Activated naive CD4-positive, alpha-beta T cell treated with anti-CD3 and anti-CD28 coated beads for 36 hours (primary cell): ENCODE measurements at regions not wholly inside any gene's neighbourhood (a gene's known extent, or its start where the extent isn't known, plus 50 kb on each side); places are given as distances from the start of the nearest gene placed in this dataset.

Experiments
- CTCF ChIA-PET: fragments of 350-600 bp; sonication (Branson Sonifier 250); formaldehyde crosslinking; loops from one replicate; lab custom pipeline; 2021; ENCODE audit warnings: antibody characterized with exemption; lab: Charles Lee
- DNase-seq: peaks from one replicate; pipeline ENCODE4 v3.0.0-alpha.2; 2020
- H3K27ac Mint-ChIP-seq: one replicate; pipeline ENCODE4 v1.8.0; 2021; ENCODE audit warnings: mild to moderate bottlenecking, mixed read lengths
- H3K27me3 Mint-ChIP-seq: one replicate; pipeline ENCODE4 v1.8.0; 2021; ENCODE audit warnings: low read depth, mixed read lengths
- H3K36me3 Mint-ChIP-seq: one replicate; pipeline ENCODE4 v1.8.0; 2021; ENCODE audit warnings: low read depth, mixed read lengths
- H3K4me1 Mint-ChIP-seq: one replicate; pipeline ENCODE4 v1.8.0; 2021; ENCODE audit warnings: low read depth, mixed read lengths
- H3K4me3 Mint-ChIP-seq: one replicate; pipeline ENCODE4 v1.8.0; 2021; ENCODE audit warnings: mild to moderate bottlenecking, moderate library complexity, mixed read lengths
- H3K9me3 Mint-ChIP-seq: one replicate; pipeline ENCODE4 v1.8.0; 2021; ENCODE audit warnings: mixed read lengths
- intact Hi-C: fragments of 100-400 bp; cut with micrococcal nuclease; formaldehyde crosslinking; loops from one replicate; pipeline ENCODE4 v1.15.1; 2023

DNA sequence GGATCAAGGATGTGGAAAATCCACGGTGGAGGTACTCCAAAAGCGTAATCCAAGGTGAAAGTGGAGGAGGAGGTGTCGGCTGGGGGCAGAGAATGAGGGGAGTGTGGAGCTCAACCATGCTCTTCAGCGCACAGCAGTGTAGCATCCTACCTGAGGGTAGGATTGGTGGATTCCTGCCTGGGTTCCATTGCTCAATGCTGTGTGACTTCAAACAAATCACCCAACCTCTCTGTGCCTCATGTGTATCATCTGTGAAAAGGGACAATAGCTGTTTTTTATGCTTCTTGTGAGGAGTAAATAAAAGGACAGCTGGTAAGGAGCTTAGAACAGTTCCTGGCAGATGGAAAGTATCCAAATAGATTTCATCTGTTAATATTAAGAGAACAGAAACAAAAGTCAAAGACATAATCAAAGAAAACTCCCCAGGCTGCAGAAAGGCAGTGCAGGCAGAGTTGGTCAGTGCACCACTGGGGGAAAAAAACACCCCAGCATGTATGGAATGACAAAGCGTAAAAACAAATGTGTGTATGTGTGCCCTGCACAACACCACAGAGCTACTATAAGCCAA lies 130.0 kb upstream of the HDAC4 start:
- Mint-ChIP-seq H3K27ac (no peak overlapping the region), H3K36me3 (no peaks in the 10 kb centered on the region), H3K9me3 (peaks cover 3% of the 10 kb centered on the region), H3K4me1 (no peaks in the 10 kb centered on the region), H3K4me3 (no peak overlapping the region), H3K27me3 (no peaks in the 10 kb centered on the region)
- intact Hi-C loops: no loop called here
- CTCF ChIA-PET: no interaction called here
- no peak for DNase-seq

DNA sequence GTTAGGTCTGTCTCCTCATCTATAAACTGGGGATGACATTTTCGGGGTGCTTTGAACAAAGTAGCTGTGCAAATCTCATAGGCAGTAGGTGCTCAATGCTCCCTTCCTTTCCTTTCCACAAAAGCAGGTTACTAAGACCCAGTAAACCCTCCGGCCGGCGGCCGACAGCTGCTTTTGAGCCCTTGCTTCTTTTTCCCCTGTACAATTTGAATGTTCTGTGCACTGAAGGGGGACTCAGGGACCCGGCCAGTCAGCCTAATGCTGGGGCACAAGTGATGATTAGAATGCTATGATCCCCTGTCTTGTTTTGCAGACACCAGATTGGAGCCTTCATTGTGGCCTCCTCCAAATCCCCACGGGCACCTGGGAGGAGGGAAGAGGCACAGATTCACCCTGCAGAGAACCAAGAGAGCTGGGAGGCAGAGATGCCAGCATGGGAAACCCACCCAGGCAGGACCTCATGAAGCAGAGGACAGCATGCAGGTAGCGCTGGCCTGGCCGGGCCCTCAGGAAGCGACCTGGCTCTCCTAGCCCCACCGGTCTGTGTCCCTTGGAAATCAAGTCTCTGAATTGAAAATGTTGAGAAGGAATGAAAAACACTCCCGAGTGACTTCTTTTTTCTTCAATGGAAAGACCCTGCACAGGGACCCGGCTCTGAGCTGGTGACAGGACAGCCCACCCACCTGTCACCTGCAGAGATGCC lies 128.6 kb upstream of the HDAC4 start:
- no peaks in the 10 kb centered on the region for H3K36me3 Mint-ChIP-seq
- no peak for DNase-seq
- CTCF ChIA-PET: no interaction called here
- H3K4me1 Mint-ChIP-seq: no peaks in the 10 kb centered on the region
- no peaks in the 10 kb centered on the region for H3K27me3 Mint-ChIP-seq
- intact Hi-C loops: no loop called here
- H3K27ac Mint-ChIP-seq: no peak overlapping the region
- no peaks in the 10 kb centered on the region for H3K9me3 Mint-ChIP-seq
- no peak overlapping the region for H3K4me3 Mint-ChIP-seq

DNA sequence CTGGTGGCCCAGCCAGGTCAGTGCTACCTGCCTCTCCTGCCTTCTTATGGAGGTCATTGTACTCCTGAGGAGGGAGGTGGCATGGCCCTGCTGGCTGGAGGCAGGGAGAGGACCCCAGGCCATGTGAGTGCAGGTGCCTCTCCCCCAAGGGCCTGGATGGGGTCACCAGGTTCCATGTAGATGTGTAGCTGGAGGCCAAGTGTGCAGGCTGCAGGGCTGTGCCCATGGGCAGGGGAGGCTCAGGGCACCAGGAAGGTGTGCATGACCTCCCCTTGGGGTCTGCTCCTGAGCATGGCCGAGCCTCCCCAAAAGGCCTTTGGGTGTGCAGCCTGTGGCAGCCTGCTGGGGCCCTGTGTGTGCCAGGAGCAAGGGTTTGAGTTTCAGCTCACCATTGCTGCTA lies 128.1 kb upstream of the HDAC4 start:
- DNase-seq: no peak
- Mint-ChIP-seq H3K27me3 (no peaks in the 10 kb centered on the region), H3K4me1 (no peaks in the 10 kb centered on the region), H3K36me3 (no peaks in the 10 kb centered on the region), H3K27ac (no peak overlapping the region), H3K4me3 (no peak overlapping the region), H3K9me3 (no peaks in the 10 kb centered on the region)
- CTCF ChIA-PET: no interaction called here
- intact Hi-C loops: no loop called here

DNA sequence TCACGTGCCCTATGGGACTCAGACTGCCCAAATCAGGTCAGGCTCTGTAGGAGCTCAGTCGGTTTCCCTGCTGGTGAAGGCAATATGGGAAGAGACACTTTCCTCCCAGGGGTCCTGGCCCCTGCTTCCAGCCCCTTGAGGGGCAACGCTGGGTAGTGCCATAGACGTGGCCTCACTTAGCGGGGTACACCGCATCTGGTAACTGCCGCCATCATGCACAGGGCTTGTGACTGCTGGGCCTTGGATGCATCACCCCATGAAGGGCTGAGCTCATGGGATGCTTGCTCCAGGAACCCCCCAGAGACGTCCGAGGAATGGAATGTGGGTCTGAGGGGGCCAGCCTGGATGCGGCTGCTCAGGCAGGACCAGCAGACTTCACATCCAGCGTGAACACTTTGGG lies 127.3 kb upstream of the HDAC4 start:
- DNase-seq: no peak
- intact Hi-C loops: no loop called here
- Mint-ChIP-seq H3K27ac (no peak overlapping the region), H3K4me1 (no peaks in the 10 kb centered on the region), H3K36me3 (no peaks in the 10 kb centered on the region), H3K4me3 (no peak overlapping the region), H3K27me3 (no peaks in the 10 kb centered on the region), H3K9me3 (no peaks in the 10 kb centered on the region)
- CTCF ChIA-PET: no interaction called here

DNA sequence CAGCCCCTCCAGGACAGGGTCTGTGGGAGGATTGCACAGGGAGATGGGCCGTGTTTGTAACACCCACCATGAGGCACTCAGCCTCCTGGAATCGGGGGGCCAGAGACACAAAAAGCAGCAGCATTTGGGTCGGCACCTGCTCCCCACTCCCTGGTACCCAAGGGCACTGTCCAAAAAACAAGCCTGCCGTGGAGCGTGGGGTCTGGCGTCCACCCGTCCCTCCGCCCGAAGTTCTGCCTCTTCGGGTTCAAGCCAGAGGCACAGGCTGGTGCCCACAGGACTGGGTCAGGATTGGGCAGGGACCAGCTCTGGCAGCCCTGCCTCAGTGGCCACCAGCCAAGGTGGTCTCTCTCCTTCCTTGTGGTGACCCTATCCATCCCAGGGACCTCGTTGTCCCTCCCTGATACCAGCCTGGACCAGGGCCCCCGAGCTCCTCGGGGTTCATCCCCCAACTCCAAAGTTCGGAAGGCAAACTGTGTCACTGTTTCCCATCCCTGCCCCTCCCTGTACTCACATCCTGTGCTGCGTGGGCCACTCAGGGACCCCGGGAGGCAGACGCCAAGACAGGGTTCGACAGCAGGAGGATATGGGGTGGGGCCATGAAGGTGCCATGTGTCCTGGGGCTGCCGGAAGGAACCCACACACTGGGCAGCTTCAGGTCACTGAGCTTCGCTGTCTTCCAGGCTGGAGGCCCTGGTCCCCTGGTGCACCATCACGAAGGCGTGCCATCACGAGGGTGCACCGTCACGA lies 126.0 kb upstream of the HDAC4 start:
- Mint-ChIP-seq H3K36me3 (no peaks in the 10 kb centered on the region), H3K9me3 (no peaks in the 10 kb centered on the region), H3K4me3 (no peak overlapping the region), H3K4me1 (no peaks in the 10 kb centered on the region), H3K27me3 (no peaks in the 10 kb centered on the region), H3K27ac (no peak overlapping the region)
- no peak for DNase-seq
- intact Hi-C loops: no loop called here
- CTCF ChIA-PET: no interaction called here

DNA sequence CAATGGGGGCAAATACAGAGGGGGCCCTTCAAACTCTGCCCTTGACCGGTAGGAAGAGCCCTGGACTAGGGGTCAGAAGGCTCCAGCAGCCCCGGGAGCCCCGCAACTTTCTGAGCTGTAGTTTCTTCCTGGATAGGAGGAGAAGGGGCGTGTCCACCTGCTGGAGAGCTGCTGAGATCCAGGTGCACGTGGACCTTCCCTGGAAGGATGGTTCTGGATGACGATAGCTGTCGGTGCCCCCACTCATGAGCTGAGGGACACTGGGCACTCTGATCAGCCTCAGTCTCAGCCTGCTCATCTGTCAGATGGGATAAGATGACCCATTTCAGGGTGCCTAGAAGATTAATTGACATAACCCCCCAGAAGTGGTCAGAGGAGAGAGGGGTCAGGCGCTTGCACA lies 125.2 kb upstream of the HDAC4 start:
- CTCF ChIA-PET: no interaction called here
- no peaks in the 10 kb centered on the region for H3K4me1 Mint-ChIP-seq
- H3K27me3 Mint-ChIP-seq: no peaks in the 10 kb centered on the region
- intact Hi-C loops: no loop called here
- H3K36me3 Mint-ChIP-seq: no peaks in the 10 kb centered on the region
- DNase-seq: no peak
- no peak overlapping the region for H3K4me3 Mint-ChIP-seq
- no peaks in the 10 kb centered on the region for H3K9me3 Mint-ChIP-seq
- H3K27ac Mint-ChIP-seq: no peak overlapping the region

DNA sequence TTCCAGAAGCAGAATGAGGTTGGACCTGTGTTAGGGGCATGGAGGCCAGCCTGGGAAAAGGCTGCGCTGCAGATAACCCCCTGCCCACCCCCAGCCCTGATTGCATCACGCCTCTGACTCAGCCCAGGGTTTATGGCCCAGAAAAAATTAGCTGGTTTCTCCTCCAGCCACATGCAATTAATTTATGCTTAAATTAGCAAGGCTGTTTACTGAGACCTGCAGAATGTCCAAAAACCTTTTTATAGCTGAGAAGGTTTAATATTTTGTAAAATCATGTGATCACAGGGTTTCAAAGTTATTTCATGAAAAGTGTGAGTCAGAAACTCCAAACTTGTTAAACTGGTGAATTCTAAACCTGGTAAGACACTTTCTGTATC lies 123.1 kb upstream of the HDAC4 start:
- Mint-ChIP-seq H3K27ac (no peak overlapping the region), H3K36me3 (no peaks in the 10 kb centered on the region), H3K9me3 (no peaks in the 10 kb centered on the region), H3K4me3 (no peak overlapping the region), H3K27me3 (no peaks in the 10 kb centered on the region), H3K4me1 (no peaks in the 10 kb centered on the region)
- intact Hi-C loops: no loop called here
- CTCF ChIA-PET: no interaction called here
- no peak for DNase-seq

DNA sequence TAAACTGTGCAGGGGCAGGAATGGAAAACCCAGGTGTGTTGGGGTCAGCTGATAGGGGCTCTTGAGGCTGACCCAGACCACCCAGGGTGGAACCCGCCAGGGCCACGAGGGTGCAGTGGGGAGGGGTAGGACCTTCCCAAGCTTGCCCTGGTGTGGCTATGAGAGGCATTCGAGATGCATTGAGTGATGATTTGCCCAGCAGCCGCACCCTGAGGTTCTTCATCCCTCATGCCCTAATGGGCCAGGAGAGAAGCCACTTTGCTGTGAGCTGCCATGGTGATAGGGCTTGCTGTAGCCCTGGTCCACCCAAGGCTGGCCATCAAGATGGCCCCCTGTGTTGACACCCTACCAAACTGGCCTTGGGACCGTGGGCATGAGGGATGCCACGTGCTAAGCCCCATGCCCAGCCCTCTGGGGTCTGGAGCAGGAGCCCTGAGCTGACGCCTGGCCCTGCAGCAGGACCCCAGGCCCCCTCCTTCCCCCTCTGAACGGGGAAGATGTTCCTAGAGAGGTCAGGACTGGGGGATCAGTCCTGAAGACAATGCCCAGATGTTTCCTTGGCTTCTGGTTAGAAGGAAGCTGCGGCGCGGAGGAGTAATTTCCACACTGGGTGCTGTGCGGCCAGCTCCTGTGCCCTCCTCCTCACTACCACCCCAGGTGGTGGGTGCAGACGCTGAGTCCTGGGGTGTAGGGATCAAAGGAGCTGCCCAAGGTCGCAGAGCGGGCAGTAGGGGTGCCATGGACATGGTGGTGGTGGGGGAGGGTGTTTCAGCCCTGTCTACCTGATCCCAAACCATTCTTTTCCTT lies 122.5 kb upstream of the HDAC4 start:
- Mint-ChIP-seq H3K4me3 (no peak overlapping the region), H3K27me3 (no peaks in the 10 kb centered on the region)

DNA sequence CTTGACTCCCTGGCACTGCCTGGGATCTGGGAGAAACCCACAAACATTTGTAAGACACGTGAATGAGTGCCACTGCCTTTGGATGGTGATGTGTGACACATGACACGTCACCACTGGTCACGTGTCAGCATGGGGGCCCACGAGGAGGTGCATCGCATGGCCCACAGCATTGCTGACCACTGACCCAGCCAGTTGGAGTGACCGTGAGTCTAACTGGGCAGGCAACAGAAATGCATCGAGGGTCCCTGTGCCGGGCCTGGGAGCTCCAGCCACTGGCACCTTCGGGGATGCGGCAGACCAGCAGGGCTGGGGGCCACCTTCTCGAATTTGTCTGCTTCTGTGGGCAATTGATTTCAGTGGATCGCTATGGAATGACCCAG lies 121.9 kb upstream of the HDAC4 start:
- H3K9me3 Mint-ChIP-seq: no peaks in the 10 kb centered on the region
- H3K36me3 Mint-ChIP-seq: no peaks in the 10 kb centered on the region
- intact Hi-C loops: no loop called here
- no peak overlapping the region for H3K27ac Mint-ChIP-seq
- no peaks in the 10 kb centered on the region for H3K27me3 Mint-ChIP-seq
- CTCF ChIA-PET: interaction anchor here (0.5 kb wide), 1 partner anchor 545 kb away, joined by 3 read pairs; no protein-coding TSS in a partner anchor
- no peaks in the 10 kb centered on the region for H3K4me1 Mint-ChIP-seq
- no peak for DNase-seq
- H3K4me3 Mint-ChIP-seq: no peak overlapping the region

More for the DNA sequence above, 122.5 kb upstream of the HDAC4 start:
- H3K9me3 Mint-ChIP-seq: no peaks in the 10 kb centered on the region
- no peaks in the 10 kb centered on the region for H3K36me3 Mint-ChIP-seq
- intact Hi-C loops: no loop called here
- H3K27ac Mint-ChIP-seq: no peak overlapping the region
- DNase-seq: no peak
- CTCF ChIA-PET: no interaction called here
- no peaks in the 10 kb centered on the region for H3K4me1 Mint-ChIP-seq

DNA sequence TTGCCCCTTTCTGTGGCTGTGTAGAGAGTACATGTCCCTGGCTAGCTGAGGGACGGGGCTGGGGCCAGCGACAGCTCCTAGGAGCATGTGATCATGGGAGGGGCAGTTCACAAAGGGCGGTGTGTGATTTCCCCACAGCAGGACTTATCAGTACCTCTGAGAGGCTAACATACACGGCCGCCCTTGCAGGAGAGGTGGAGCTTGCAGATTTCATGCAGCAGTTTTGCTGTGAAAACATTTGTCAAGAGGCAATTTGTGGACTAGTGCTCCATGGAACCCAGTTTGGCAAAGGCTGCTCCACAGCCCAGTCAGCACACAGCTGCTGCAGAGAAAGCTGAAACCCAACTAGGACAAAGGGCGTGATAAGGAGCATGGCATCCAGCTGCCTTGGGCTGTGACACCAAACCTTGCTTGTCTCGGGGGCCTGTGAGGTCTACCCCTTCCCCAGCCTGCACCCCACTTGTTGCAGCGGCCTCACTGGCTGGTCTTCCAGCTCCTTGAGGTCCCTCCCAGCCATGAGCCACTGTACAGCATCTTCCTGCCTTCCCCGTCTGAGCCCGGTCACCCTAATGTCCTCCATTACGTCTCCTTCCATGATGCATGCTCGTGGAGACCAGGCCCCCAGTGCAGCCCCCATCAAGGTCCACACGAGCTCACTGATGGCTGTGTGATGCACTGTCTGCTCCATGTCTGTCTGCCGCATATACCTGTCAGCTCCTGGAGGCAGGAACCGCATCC lies 121.4 kb upstream of the HDAC4 start:
- DNase-seq: no peak
- CTCF ChIA-PET: interaction anchor here (0.5 kb wide), 1 partner anchor 546 kb away, joined by 3 read pairs; no protein-coding TSS in a partner anchor
- intact Hi-C loops: no loop called here
- Mint-ChIP-seq H3K27me3 (no peaks in the 10 kb centered on the region), H3K4me3 (no peak overlapping the region), H3K4me1 (no peaks in the 10 kb centered on the region), H3K36me3 (no peaks in the 10 kb centered on the region), H3K27ac (no peak overlapping the region), H3K9me3 (no peaks in the 10 kb centered on the region)

DNA sequence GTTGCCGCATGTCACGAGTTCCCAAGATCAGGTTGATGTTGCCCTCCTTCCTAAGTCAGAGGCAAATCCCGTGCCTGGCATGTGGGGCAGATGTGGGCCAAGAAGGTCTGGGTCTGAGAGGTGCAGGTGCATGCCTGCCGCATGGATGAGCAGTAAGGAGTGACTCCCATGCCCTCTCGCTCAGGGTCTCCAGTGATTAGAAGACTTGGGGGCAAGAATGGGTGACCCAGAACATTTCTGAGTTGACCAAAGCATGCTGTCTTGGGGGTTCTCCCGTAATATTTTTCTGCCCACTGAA lies 120.6 kb upstream of the HDAC4 start:
- intact Hi-C loops: no loop called here
- no peaks in the 10 kb centered on the region for H3K4me1 Mint-ChIP-seq
- H3K27me3 Mint-ChIP-seq: no peaks in the 10 kb centered on the region
- H3K27ac Mint-ChIP-seq: no peak overlapping the region
- H3K36me3 Mint-ChIP-seq: no peaks in the 10 kb centered on the region
- CTCF ChIA-PET: no interaction called here
- DNase-seq: no peak
- H3K9me3 Mint-ChIP-seq: no peaks in the 10 kb centered on the region
- no peak overlapping the region for H3K4me3 Mint-ChIP-seq

DNA sequence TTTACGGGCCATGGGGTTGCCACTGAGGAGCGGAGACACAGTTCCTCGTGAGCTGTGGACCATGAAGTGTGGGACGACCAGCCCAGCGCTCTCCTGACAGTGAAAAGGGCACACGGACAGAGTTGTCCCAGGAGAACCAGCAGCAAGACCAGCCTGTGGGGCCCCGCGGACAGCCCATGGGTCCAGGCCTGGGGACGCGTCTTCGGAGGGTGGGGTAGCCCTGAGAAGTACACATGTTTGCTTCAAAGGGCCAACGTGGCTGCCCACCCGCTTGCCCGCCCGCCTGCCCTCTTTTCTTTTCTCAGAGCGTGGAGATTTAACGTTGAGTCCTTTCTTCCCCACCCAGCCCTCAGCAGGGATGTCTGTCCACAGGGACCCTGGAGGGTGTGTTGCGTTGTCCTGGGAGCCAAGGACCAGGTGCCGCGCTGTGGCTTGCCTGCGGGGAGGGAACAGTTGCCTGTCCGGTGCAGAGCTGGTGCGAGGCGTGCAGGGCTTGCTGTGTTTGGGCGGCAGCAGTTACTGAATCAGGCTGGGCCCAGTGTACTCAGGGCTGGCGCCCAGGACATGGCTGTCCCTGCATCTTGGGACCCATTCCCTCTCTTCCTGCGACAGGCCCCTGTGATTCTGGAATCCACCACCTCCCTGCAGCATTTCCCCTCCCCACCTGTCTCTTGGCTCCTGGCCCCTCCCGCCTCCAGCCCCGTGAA lies 120.1 kb upstream of the HDAC4 start:
- no peak overlapping the region for H3K4me3 Mint-ChIP-seq
- CTCF ChIA-PET: no interaction called here
- H3K27ac Mint-ChIP-seq: peak overlapping the region; percentile 46
- H3K9me3 Mint-ChIP-seq: no peaks in the 10 kb centered on the region
- intact Hi-C loops: no loop called here
- no peak for DNase-seq
- H3K4me1 Mint-ChIP-seq: no peaks in the 10 kb centered on the region
- H3K36me3 Mint-ChIP-seq: no peaks in the 10 kb centered on the region
- H3K27me3 Mint-ChIP-seq: no peaks in the 10 kb centered on the region
